Neural progenitor cell (in vitro differentiated cells): ENCODE measurements at regions not wholly inside any gene's neighbourhood (a gene's known extent, or its start where the extent isn't known, plus 50 kb on each side); places are given as distances from the start of the nearest gene placed in this dataset.

Experiments
- DNase-seq: peaks from one replicate; pipeline ENCODE4 v3.0.0-alpha.2; 2016; ENCODE audit warnings: low spot score
- H2AFZ ChIP-seq: fragments of 200-600 bp; sonication (generic); replicated peaks from 2 replicates; pipeline ENCODE4 v1.6.1; 2016; ENCODE audit warnings: antibody characterized with exemption
- H3F3A ChIP-seq: fragments of 200-600 bp; sonication (generic); 2 replicates; pipeline ENCODE4 v1.6.1; 2016; ENCODE audit warnings: antibody characterized with exemption, low read depth
- H3K27ac ChIP-seq: fragments of 200-600 bp; sonication (generic); 2 replicates; pipeline ENCODE4 v1.5.1; 2016; ENCODE audit warnings: mild to moderate bottlenecking
- H3K27me3 ChIP-seq: fragments of 200-600 bp; sonication (generic); 2 replicates; pipeline ENCODE4 v1.6.1; 2016; ENCODE audit warnings: mild to moderate bottlenecking, moderate library complexity
- H3K36me3 ChIP-seq: fragments of 200-600 bp; sonication (generic); 2 replicates; pipeline ENCODE4 v1.5.1; 2016
- H3K4me1 ChIP-seq: fragments of 200-600 bp; sonication (generic); 2 replicates; pipeline ENCODE4 v1.6.1; 2016; ENCODE audit warnings: mixed run types
- H3K4me2 ChIP-seq: fragments of 200-600 bp; sonication (generic); 2 replicates; pipeline ENCODE4 v1.6.1; 2016
- H3K4me3 ChIP-seq: fragments of 200-600 bp; sonication (generic); 2 replicates; pipeline ENCODE4 v1.5.1; 2016
- H3K79me2 ChIP-seq: fragments of 200-600 bp; sonication (generic); 2 replicates; pipeline ENCODE4 v1.6.1; 2016; ENCODE audit warnings: low read depth
- H3K9ac ChIP-seq: fragments of 200-600 bp; sonication (generic); 2 replicates; pipeline ENCODE4 v1.6.1; 2016
- H3K9me3 ChIP-seq: fragments of 200-600 bp; sonication (generic); 2 replicates; pipeline ENCODE4 v1.5.1; 2016; ENCODE audit warnings: low read depth
- H4K20me1 ChIP-seq: fragments of 200-600 bp; sonication (generic); 2 replicates; pipeline ENCODE4 v1.6.1; 2016; ENCODE audit warnings: low read depth
- H3K27ac Mint-ChIP-seq: 3 replicates; pipeline ENCODE4 v1.8.0; 2021; ENCODE audit warnings: mixed read lengths
- H3K27me3 Mint-ChIP-seq: 2 replicates; pipeline ENCODE4 v1.8.0; 2022; ENCODE audit warnings: low read depth, mild to moderate bottlenecking, inconsistent platforms, moderate library complexity, mixed read lengths; ENCODE audit not compliant: insufficient read depth
- H3K36me3 Mint-ChIP-seq: 3 replicates; pipeline ENCODE4 v1.8.0; 2021; ENCODE audit warnings: mixed read lengths
- H3K4me1 Mint-ChIP-seq: 3 replicates; pipeline ENCODE4 v1.8.0; 2021; ENCODE audit warnings: mixed read lengths
- H3K4me3 Mint-ChIP-seq: 3 replicates; pipeline ENCODE4 v1.8.0; 2021; ENCODE audit warnings: mild to moderate bottlenecking, moderate library complexity, mixed read lengths
- H3K9me3 Mint-ChIP-seq: 3 replicates; pipeline ENCODE4 v1.8.0; 2020; ENCODE audit warnings: mixed read lengths
- EZH2 ChIP-seq: fragments of 200-600 bp; sonication (generic); IDR thresholded peaks from 2 replicates; pipeline ENCODE4 v1.6.1; 2017; ENCODE audit warnings: antibody characterized with exemption, mild to moderate bottlenecking, moderate library complexity
- EZH2phosphoT487 ChIP-seq: fragments of 200-600 bp; sonication (generic); IDR thresholded peaks from 2 replicates; pipeline ENCODE4 v1.6.1; 2017; ENCODE audit warnings: antibody characterized with exemption
- TF ChIP-seq, protein P1 (sequence below): fragments of 200-600 bp; sonication (generic); IDR thresholded peaks from 2 replicates; pipeline ENCODE4 v1.5.1; 2017; ENCODE audit warnings: antibody characterized with exemption, mild to moderate bottlenecking

- Mint-ChIP-seq H3K36me3 (no peaks in the 10 kb centered on the region), H3K9me3 (no peaks in the 10 kb centered on the region), H3K27me3 (peaks cover 2% of the 10 kb centered on the region), H3K4me3 (no peak overlapping the region), H3K27ac (no peak overlapping the region), H3K4me1 (no peaks in the 10 kb centered on the region)
- Histone ChIP-seq H3K79me2 (no peaks in the 10 kb centered on the region), H3K27me3 (peaks cover 26% of the 10 kb centered on the region), H3K9me3 (no peaks in the 10 kb centered on the region), H3K27ac (no peak overlapping the region), H3K4me2 (no peak overlapping the region), H3K4me1 (no peaks in the 10 kb centered on the region), H3K4me3 (no peak overlapping the region), H3K36me3 (no peaks in the 10 kb centered on the region), H4K20me1 (no peaks in the 10 kb centered on the region), H3F3A (no peaks in the 10 kb centered on the region), H3K9ac (no peak overlapping the region), H2AFZ (no peak overlapping the region)
- TF ChIP-seq, protein P1, sequence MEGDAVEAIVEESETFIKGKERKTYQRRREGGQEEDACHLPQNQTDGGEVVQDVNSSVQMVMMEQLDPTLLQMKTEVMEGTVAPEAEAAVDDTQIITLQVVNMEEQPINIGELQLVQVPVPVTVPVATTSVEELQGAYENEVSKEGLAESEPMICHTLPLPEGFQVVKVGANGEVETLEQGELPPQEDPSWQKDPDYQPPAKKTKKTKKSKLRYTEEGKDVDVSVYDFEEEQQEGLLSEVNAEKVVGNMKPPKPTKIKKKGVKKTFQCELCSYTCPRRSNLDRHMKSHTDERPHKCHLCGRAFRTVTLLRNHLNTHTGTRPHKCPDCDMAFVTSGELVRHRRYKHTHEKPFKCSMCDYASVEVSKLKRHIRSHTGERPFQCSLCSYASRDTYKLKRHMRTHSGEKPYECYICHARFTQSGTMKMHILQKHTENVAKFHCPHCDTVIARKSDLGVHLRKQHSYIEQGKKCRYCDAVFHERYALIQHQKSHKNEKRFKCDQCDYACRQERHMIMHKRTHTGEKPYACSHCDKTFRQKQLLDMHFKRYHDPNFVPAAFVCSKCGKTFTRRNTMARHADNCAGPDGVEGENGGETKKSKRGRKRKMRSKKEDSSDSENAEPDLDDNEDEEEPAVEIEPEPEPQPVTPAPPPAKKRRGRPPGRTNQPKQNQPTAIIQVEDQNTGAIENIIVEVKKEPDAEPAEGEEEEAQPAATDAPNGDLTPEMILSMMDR = no peak
- no peak for TF ChIP-seq EZH2phosphoT487
- no peak for TF ChIP-seq EZH2
- no peak for DNase-seq
Observed at GRCh38 chr2:175356901-175357300, 175.4 kb upstream of the ATP5MC3 start.

DNA sequence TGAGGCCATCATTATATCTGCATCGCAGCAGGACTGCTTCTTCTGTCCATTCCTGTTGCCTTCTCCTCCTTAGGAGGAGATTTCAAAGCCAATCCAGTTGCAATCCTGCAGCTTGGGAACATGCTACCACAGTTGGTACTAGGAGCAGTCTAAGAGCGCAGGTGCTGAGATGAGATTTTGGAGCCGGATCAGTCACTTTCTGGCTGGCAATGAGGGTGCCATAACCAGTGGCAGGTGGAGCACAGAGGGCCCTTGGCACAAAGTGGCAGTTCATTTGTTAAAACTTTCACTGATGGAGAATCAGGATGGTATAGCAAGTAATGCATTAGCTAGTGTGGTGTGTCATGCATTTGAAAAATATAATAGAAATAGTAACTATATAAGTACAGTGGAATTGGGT, 173.7 kb upstream of the ATP5MC3 start:
- Mint-ChIP-seq H3K36me3 (no peaks in the 10 kb centered on the region), H3K9me3 (no peaks in the 10 kb centered on the region), H3K27me3 (peaks cover 2% of the 10 kb centered on the region), H3K27ac (no peak overlapping the region), H3K4me3 (no peak overlapping the region), H3K4me1 (no peaks in the 10 kb centered on the region)
- H3K4me1 ChIP-seq = no peaks in the 10 kb centered on the region
- H3K36me3 ChIP-seq = no peaks in the 10 kb centered on the region
- no peak overlapping the region for H2AFZ ChIP-seq
- no peaks in the 10 kb centered on the region for H3K9me3 ChIP-seq
- H3K9ac ChIP-seq = no peak overlapping the region
- no peaks in the 10 kb centered on the region for H4K20me1 ChIP-seq
- no peak for TF ChIP-seq EZH2phosphoT487
- TF ChIP-seq EZH2 = no peak
- TF ChIP-seq, protein P1 = no peak
- peaks cover 12% of the 10 kb centered on the region for H3K27me3 ChIP-seq
- H3F3A ChIP-seq = no peaks in the 10 kb centered on the region
- no peak for DNase-seq
- H3K4me2 ChIP-seq = no peak overlapping the region
- H3K79me2 ChIP-seq = no peaks in the 10 kb centered on the region
- H3K27ac ChIP-seq = no peak overlapping the region
- no peak overlapping the region for H3K4me3 ChIP-seq

- TF ChIP-seq EZH2 (no peak), EZH2phosphoT487 (no peak)
- TF ChIP-seq, protein P1 = no peak
- Mint-ChIP-seq H3K36me3 (no peaks in the 10 kb centered on the region), H3K27ac (no peak overlapping the region), H3K4me1 (no peaks in the 10 kb centered on the region), H3K9me3 (no peaks in the 10 kb centered on the region), H3K4me3 (no peak overlapping the region), H3K27me3 (peaks cover 2% of the 10 kb centered on the region)
- Histone ChIP-seq H3K4me3 (no peak overlapping the region), H3K4me1 (no peaks in the 10 kb centered on the region), H3F3A (no peaks in the 10 kb centered on the region), H3K4me2 (no peak overlapping the region), H3K9ac (no peak overlapping the region), H3K79me2 (no peaks in the 10 kb centered on the region), H3K27ac (no peak overlapping the region), H3K36me3 (no peaks in the 10 kb centered on the region), H4K20me1 (no peaks in the 10 kb centered on the region), H3K9me3 (no peaks in the 10 kb centered on the region), H3K27me3 (no peaks in the 10 kb centered on the region), H2AFZ (peak overlapping the region; percentile 29)
- no peak for DNase-seq
Observed at GRCh38 chr2:175353275-175353674, 171.8 kb upstream of the ATP5MC3 start.

DNA sequence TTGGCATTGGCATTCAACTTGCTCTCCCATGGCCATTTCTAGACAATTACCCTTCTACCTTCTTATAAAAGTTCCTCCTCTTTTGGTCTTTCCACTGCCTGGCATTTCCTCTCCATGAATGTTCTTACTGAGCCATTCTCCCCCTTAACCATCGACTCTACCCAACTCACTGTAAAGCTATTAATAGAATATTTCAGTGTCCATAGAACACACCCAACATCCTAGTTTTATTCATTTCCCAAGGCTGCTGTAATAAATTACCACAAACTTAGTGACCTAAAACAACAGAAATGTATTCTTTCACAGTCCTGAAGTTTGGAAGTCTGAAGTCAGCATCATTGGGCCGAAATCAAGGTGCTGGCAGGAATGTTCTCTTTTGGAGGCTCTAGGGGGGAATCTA, 170.0 kb upstream of the ATP5MC3 start:
- Histone ChIP-seq H4K20me1 (no peaks in the 10 kb centered on the region), H3K9ac (no peak overlapping the region), H3K27ac (no peak overlapping the region), H3K79me2 (no peaks in the 10 kb centered on the region), H3K9me3 (no peaks in the 10 kb centered on the region), H3K4me2 (no peak overlapping the region), H2AFZ (no peak overlapping the region), H3K27me3 (no peaks in the 10 kb centered on the region), H3K4me1 (no peaks in the 10 kb centered on the region), H3K36me3 (no peaks in the 10 kb centered on the region), H3F3A (no peaks in the 10 kb centered on the region), H3K4me3 (no peak overlapping the region)
- TF ChIP-seq EZH2 = no peak
- TF ChIP-seq, protein P1 = no peak
- TF ChIP-seq EZH2phosphoT487 = no peak
- no peak overlapping the region for H3K4me3 Mint-ChIP-seq
- peaks cover under 1% of the 10 kb centered on the region for H3K27me3 Mint-ChIP-seq
- no peak overlapping the region for H3K27ac Mint-ChIP-seq
- no peaks in the 10 kb centered on the region for H3K9me3 Mint-ChIP-seq
- no peaks in the 10 kb centered on the region for H3K4me1 Mint-ChIP-seq
- no peaks in the 10 kb centered on the region for H3K36me3 Mint-ChIP-seq
- no peak for DNase-seq
